SK-N-SH (cell line): ENCODE measurements at regions not wholly inside any gene's neighbourhood (a gene's known extent, or its start where the extent isn't known, plus 50 kb on each side); places are given as distances from the start of the nearest gene placed in this dataset.

Experiments used
- CTCF ChIA-PET: fragments of 300-600, 350-600 bp; formaldehyde crosslinking; extraction: SDS; loops from one replicate; lab custom pipeline; 2021; lab: Yijun Ruan, JAX
- POLR2A ChIA-PET: fragments of 350-600 bp; sonication (Branson Sonifier 250); formaldehyde crosslinking; extraction: SDS; loops from one replicate; lab custom pipeline; 2020; ENCODE audit warnings: antibody characterized with exemption, inconsistent platforms; lab: Yijun Ruan, JAX
- DNase-seq: peaks from one replicate; pipeline ENCODE4 v3.0.0; 2012
- H2AFZ ChIP-seq: fragments of 200-600 bp; sonication (generic); 2 replicates; pipeline ENCODE4 v1.8.1; 2016; ENCODE audit warnings: antibody characterized with exemption, mild to moderate bottlenecking, low read depth
- H3F3A ChIP-seq: fragments of 200-600 bp; sonication (generic); replicated peaks from 2 replicates; pipeline ENCODE3; 2016; ENCODE audit warnings: antibody characterized with exemption, mild to moderate bottlenecking; ENCODE audit not compliant: insufficient read depth
- H3K27ac ChIP-seq, 2 experiments: fragments of 200-500 bp in 1 of 2; fragments of 200-600 bp in 1 of 2; sonication (Bioruptor generic) in 1 of 2; sonication (generic), shearing (Covaris generic) in 1 of 2; 2 replicates each; pipeline versions ENCODE4 v1.5.1 to v1.6.1; 2014 to 2016; ENCODE audit warnings: low read depth in 2 of 2, inconsistent platforms in 1 of 2, low read length in 1 of 2, mild to moderate bottlenecking in 1 of 2, mixed read lengths in 1 of 2
- H3K27me3 ChIP-seq: fragments of 200-600 bp; sonication (generic), shearing (Covaris generic); 2 replicates; pipeline ENCODE4 v1.6.1; 2016; ENCODE audit warnings: mixed run types; ENCODE audit not compliant: insufficient read depth
- H3K36me3 ChIP-seq, 2 experiments: fragments of 200-500 bp in 1 of 2; fragments of 200-600 bp in 1 of 2; sonication (Bioruptor generic) in 1 of 2; sonication (generic) in 1 of 2; replicated peaks in 1 of 2; 2 replicates each; pipeline versions ENCODE3 to v1.5.1; 2014 to 2016; ENCODE audit warnings: low read length in 1 of 2, mild to moderate bottlenecking in 1 of 2; ENCODE audit not compliant: insufficient read depth in 2 of 2, control insufficient read depth in 1 of 2
- H3K4me1 ChIP-seq, 2 experiments: fragments of 200-500 bp in 1 of 2; fragments of 200-600 bp in 1 of 2; sonication (Bioruptor generic) in 1 of 2; sonication (generic), shearing (Covaris generic) in 1 of 2; 2 replicates each; pipeline versions ENCODE4 v1.5.1 to v1.6.1; 2014 to 2016; ENCODE audit warnings: low read depth in 1 of 2, low read length in 1 of 2, mixed run types in 1 of 2; ENCODE audit not compliant: insufficient read depth in 2 of 2, control insufficient read depth in 1 of 2
- H3K4me2 ChIP-seq: fragments of 200-600 bp; sonication (generic), shearing (Covaris generic); 2 replicates; pipeline ENCODE4 v1.6.1; 2017; ENCODE audit warnings: mixed run types
- H3K4me3 ChIP-seq, 2 experiments: fragments of 200-500 bp in 1 of 2; fragments of 200-600 bp in 1 of 2; sonication (Bioruptor generic) in 1 of 2; sonication (generic), shearing (Covaris generic) in 1 of 2; 2 replicates each; pipeline versions ENCODE4 v1.5.1 to v1.8.1; 2014 to 2016; ENCODE audit warnings: low read depth in 2 of 2, inconsistent platforms in 1 of 2, low read length in 1 of 2, mild to moderate bottlenecking in 1 of 2, mixed read lengths in 1 of 2, moderate library complexity in 1 of 2
- H3K79me2 ChIP-seq: fragments of 200-600 bp; sonication (generic); 2 replicates; pipeline ENCODE4 v1.8.1; 2017; ENCODE audit warnings: mild to moderate bottlenecking; ENCODE audit not compliant: insufficient read depth
- H3K9ac ChIP-seq: fragments of 200-600 bp; sonication (generic); 2 replicates; pipeline ENCODE4 v1.6.1; 2017; ENCODE audit warnings: mixed run types
- H3K9me2 ChIP-seq: fragments of 200-600 bp; sonication (generic); 2 replicates; pipeline ENCODE4 v1.6.1; 2017; ENCODE audit warnings: mixed run types
- H3K9me3 ChIP-seq: fragments of 200-600 bp; sonication (generic); 2 replicates; pipeline ENCODE4 v1.6.1; 2017; ENCODE audit warnings: mixed run types, mild to moderate bottlenecking, moderate library complexity
- H4K20me1 ChIP-seq: fragments of 200-600 bp; sonication (generic); 2 replicates; pipeline ENCODE4 v1.6.1; 2017; ENCODE audit warnings: mild to moderate bottlenecking, mixed run types; ENCODE audit not compliant: insufficient read depth
- CHD2 ChIP-seq: fragments of 150-350 bp; IDR thresholded peaks from 2 replicates; pipeline ENCODE4 v1.6.1; 2018; ENCODE audit warnings: low read length; ENCODE audit not compliant: partially characterized antibody
- EP300 ChIP-seq, 2 experiments: IDR thresholded peaks; 2 replicates each; pipeline versions ENCODE4 v1.4.0 to v1.6.1; 2012; ENCODE audit warnings: borderline replicate concordance in 1 of 2, low read depth in 1 of 2, low read length in 1 of 2
- FOXJ3 ChIP-seq: sonication (generic); formaldehyde crosslinking; IDR thresholded peaks from 2 replicates; pipeline ENCODE4 v1.5.1; 2020; ENCODE audit warnings: mild to moderate bottlenecking, missing genetic modification reagents
- JUND ChIP-seq: IDR thresholded peaks from 2 replicates; pipeline ENCODE4 v1.4.0; 2012
- MAX ChIP-seq: IDR thresholded peaks from 2 replicates; pipeline ENCODE4 v1.4.0; 2012; ENCODE audit warnings: low read depth
- MEF2A ChIP-seq: IDR thresholded peaks from 2 replicates; pipeline ENCODE4 v1.4.0; 2012; ENCODE audit warnings: low read depth, borderline replicate concordance
- MXI1 ChIP-seq: IDR thresholded peaks from 2 replicates; pipeline ENCODE4 v1.6.1; 2012; ENCODE audit warnings: mild to moderate bottlenecking, low read depth, low read length, improper control_type of control experiment
- NFIC ChIP-seq: IDR thresholded peaks from 2 replicates; pipeline ENCODE4 v1.4.0; 2012; ENCODE audit warnings: borderline replicate concordance
- NRF1 ChIP-seq: IDR thresholded peaks from 2 replicates; pipeline ENCODE4 v1.6.1; 2012; ENCODE audit warnings: low read depth, mild to moderate bottlenecking, low read length
- RAD21 ChIP-seq: IDR thresholded peaks from 2 replicates; pipeline ENCODE4 v1.6.1; 2012; ENCODE audit warnings: mild to moderate bottlenecking, low read length
- RXRA ChIP-seq: IDR thresholded peaks from 2 replicates; pipeline ENCODE4 v1.4.0; 2012; ENCODE audit warnings: low read depth, mild to moderate bottlenecking, borderline replicate concordance
- SIN3A ChIP-seq: IDR thresholded peaks from 2 replicates; pipeline ENCODE4 v1.6.1; 2012; ENCODE audit warnings: low read depth, mild to moderate bottlenecking, low read length, moderate library complexity, borderline replicate concordance
- TAF1 ChIP-seq: IDR thresholded peaks from 2 replicates; pipeline ENCODE4 v1.6.1; 2012; ENCODE audit warnings: low read depth, mild to moderate bottlenecking, low read length, moderate library complexity, borderline replicate concordance
- TEAD4 ChIP-seq: IDR thresholded peaks from 2 replicates; pipeline ENCODE4 v1.4.0; 2012; ENCODE audit warnings: mild to moderate bottlenecking, borderline replicate concordance; ENCODE audit not compliant: insufficient read depth
- USF1 ChIP-seq: IDR thresholded peaks from 2 replicates; pipeline ENCODE4 v1.4.0; 2012; ENCODE audit warnings: low read depth, borderline replicate concordance
- USF2 ChIP-seq: fragments of 150-350 bp; IDR thresholded peaks from 2 replicates; pipeline ENCODE4 v1.6.1; 2017; ENCODE audit warnings: antibody characterized with exemption, low read length, low read depth, borderline replicate concordance
- WGBS: methylation state at CpG from one replicate; pipeline ENCODE4 v1.1.6; 2017; ENCODE audit warnings: low lambda C conversion rate; 5-methylcytosine and 5-hydroxymethylcytosine counted together

GRCh38 chrX:45850775-45851433 lies 650.2 kb upstream of the DIPK2B start:
- peak; percentile 8 for DNase-seq
- TF ChIP-seq TEAD4: no peak
- no peak for TF ChIP-seq RAD21
- no peak for TF ChIP-seq JUND
- TF ChIP-seq SIN3A: 0 out of 2 replicates have a peak, but pooled peaks have one; percentile 1
- TF ChIP-seq MXI1: no peak

GRCh38 chrX:45850197-45850774 lies 649.6 kb upstream of the DIPK2B start:
- no peak for DNase-seq
- Histone ChIP-seq H3K27ac (peak overlapping the region in 1 of 2 experiments; percentile 64; a peak in 2 of 4 replicates), H3K9ac (peak overlapping the region; percentile 82), H3K79me2 (peaks cover 60% of the 10 kb centered on the region), H2AFZ (no peak overlapping the region), H3F3A (peaks cover 8% of the 10 kb centered on the region)
- POLR2A ChIA-PET: no interaction called here
- TF ChIP-seq CHD2 (no peak), SIN3A (0 out of 2 replicates have a peak, but pooled peaks have one; percentile 8), MAX (peak; percentile 37; the same call in 1 of the 2 replicates)
- TF ChIP-seq, all 33 proteins: peak for 2
- peak overlapping the region; percentile 55 to 68; a peak in 3 of 4 replicates for H3K4me3 ChIP-seq
- no peaks in the 10 kb centered on the region for H3K9me2 ChIP-seq
- no peaks in the 10 kb centered on the region for H3K9me3 ChIP-seq
- H3K27me3 ChIP-seq: peaks cover 18% of the 10 kb centered on the region; the same call in 1 of the 2 replicates
- peak overlapping the region; percentile 63 for H3K4me2 ChIP-seq
- no peaks in the 10 kb centered on the region for H4K20me1 ChIP-seq
- CTCF ChIA-PET: no interaction called here
- peaks cover 0 to 15% of the 10 kb centered on the region in 2 experiments; a peak in 1 of 4 replicates for H3K4me1 ChIP-seq
- 37% methylated on average over 27 of the region's 28 CpGs for WGBS
- peaks cover 0 to 17% of the 10 kb centered on the region in 2 experiments for H3K36me3 ChIP-seq

More at GRCh38 chrX:45850775-45851433, 650.2 kb upstream of the DIPK2B start:
- peak overlapping the region; percentile 63 for H3K4me2 ChIP-seq
- ChIA-PET POLR2A (no interaction called here), CTCF (no interaction called here)
- peaks cover 18% of the 10 kb centered on the region; the same call in 1 of the 2 replicates for H3K27me3 ChIP-seq
- no peaks in the 10 kb centered on the region for H4K20me1 ChIP-seq
- H3K9me3 ChIP-seq: no peaks in the 10 kb centered on the region
- H3K9me2 ChIP-seq: no peaks in the 10 kb centered on the region
- peaks cover 0 to 15% of the 10 kb centered on the region in 2 experiments; a peak in 1 of 4 replicates for H3K4me1 ChIP-seq
- peaks cover 53% of the 10 kb centered on the region for H3K79me2 ChIP-seq
- H3K4me3 ChIP-seq: peak overlapping the region; percentile 55 to 68
- WGBS: 4% methylated on average over 9 of the region's 54 CpGs
- H3K27ac ChIP-seq: peak overlapping the region in 1 of 2 experiments; percentile 64; a peak in 2 of 4 replicates
- no peak overlapping the region for H2AFZ ChIP-seq
- peaks cover 8% of the 10 kb centered on the region for H3F3A ChIP-seq
- H3K9ac ChIP-seq: peak overlapping the region; percentile 82
- H3K36me3 ChIP-seq: peaks cover 0 to 13% of the 10 kb centered on the region in 2 experiments

GRCh38 chrX:45849261-45849862 lies 648.7 kb upstream of the DIPK2B start:
- Histone ChIP-seq H3K4me1 (peaks cover 0 to 15% of the 10 kb centered on the region in 2 experiments; a peak in 1 of 4 replicates), H3K27me3 (peaks cover 9% of the 10 kb centered on the region; the same call in 1 of the 2 replicates), H4K20me1 (no peaks in the 10 kb centered on the region), H2AFZ (peak overlapping the region; percentile 26; the same call in 1 of the 2 replicates), H3K4me3 (peak overlapping the region; percentile 55 to 68; a peak in 3 of 4 replicates), H3K9me3 (no peaks in the 10 kb centered on the region), H3K36me3 (peaks cover 0 to 26% of the 10 kb centered on the region in 2 experiments), H3K79me2 (peaks cover 69% of the 10 kb centered on the region), H3K9me2 (no peaks in the 10 kb centered on the region), H3F3A (peaks cover 8% of the 10 kb centered on the region), H3K27ac (peak overlapping the region; percentile 35 to 64; a peak in 3 of 4 replicates), H3K4me2 (peak overlapping the region; percentile 63), H3K9ac (peak overlapping the region; percentile 82)
- ChIA-PET POLR2A (no interaction called here), CTCF (interaction anchor here (0.9 kb wide), 1 partner anchor 17 kb away, joined by 3 read pairs; no protein-coding TSS in a partner anchor)
- WGBS: 13% methylated on average over 9 of the region's 9 CpGs
- peak; percentile 26 for DNase-seq
- no peak for TF ChIP-seq RXRA
- no peak for TF ChIP-seq NRF1
- TF ChIP-seq JUND: peak; percentile 24; the same call in 1 of the 2 replicates
- no peak for TF ChIP-seq MXI1
- TF ChIP-seq MEF2A: 0 out of 2 replicates have a peak, but pooled peaks have one; percentile 10
- TF ChIP-seq TAF1: no peak
- TF ChIP-seq USF1: no peak
- no peak for TF ChIP-seq NFIC
- no peak for TF ChIP-seq FOXJ3 (CRISPR knock-in tag)
- peak in 1 of 2 experiments; percentile 30; a peak in 1 of 4 replicates for TF ChIP-seq EP300 (IDR thresholded peaks at IDR 0.05; ENCODE audit: borderline replicate concordance in 1 of 2, low read depth in 1 of 2, low read length in 1 of 2)
- peak; percentile 35 for TF ChIP-seq RAD21
- no peak for TF ChIP-seq USF2
- TF ChIP-seq SIN3A: 0 out of 2 replicates have a peak, but pooled peaks have one; percentile 55
